B cell (primary cell): ENCODE measurements at regions not wholly inside any gene's neighbourhood (a gene's known extent, or its start where the extent isn't known, plus 50 kb on each side); places are given as distances from the start of the nearest gene placed in this dataset.

Experiments
- EZH2 ChIP-seq: IDR thresholded peaks from 2 replicates; pipeline ENCODE4 v1.6.1; 2012; ENCODE audit warnings: borderline replicate concordance, low read depth, mild to moderate bottlenecking, moderate library complexity, low read length; ENCODE audit not compliant: insufficient read depth, poor library complexity, severe bottlenecking
- TF ChIP-seq, protein P1 (sequence below): fragments of 200-600 bp; IDR thresholded peaks from one replicate; pipeline ENCODE4 v1.8.0; 2022; ENCODE audit warnings: antibody characterized with exemption, mild to moderate bottlenecking

DNA sequence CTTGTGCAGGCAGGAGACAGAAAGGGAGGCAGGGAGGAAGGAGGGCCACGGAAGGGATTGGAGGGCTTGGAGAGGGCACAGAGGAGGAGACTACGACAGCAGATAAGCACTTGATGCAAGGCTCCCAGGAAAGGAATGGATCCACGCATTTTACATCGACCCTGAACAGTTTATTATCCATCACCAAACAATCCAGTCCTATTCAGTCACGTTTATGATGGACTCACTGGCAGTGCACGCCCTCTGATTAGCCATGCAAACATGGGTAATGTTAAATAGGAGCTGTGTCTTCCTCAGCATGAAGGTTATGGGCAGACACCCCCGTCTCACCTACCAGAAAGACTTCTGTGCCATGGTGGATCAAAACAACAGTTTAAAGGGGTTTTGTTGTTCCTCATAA, 80.2 kb upstream of the SNRK start:
- TF ChIP-seq, protein P1, sequence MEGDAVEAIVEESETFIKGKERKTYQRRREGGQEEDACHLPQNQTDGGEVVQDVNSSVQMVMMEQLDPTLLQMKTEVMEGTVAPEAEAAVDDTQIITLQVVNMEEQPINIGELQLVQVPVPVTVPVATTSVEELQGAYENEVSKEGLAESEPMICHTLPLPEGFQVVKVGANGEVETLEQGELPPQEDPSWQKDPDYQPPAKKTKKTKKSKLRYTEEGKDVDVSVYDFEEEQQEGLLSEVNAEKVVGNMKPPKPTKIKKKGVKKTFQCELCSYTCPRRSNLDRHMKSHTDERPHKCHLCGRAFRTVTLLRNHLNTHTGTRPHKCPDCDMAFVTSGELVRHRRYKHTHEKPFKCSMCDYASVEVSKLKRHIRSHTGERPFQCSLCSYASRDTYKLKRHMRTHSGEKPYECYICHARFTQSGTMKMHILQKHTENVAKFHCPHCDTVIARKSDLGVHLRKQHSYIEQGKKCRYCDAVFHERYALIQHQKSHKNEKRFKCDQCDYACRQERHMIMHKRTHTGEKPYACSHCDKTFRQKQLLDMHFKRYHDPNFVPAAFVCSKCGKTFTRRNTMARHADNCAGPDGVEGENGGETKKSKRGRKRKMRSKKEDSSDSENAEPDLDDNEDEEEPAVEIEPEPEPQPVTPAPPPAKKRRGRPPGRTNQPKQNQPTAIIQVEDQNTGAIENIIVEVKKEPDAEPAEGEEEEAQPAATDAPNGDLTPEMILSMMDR, result no peak
- no peak for TF ChIP-seq EZH2
